Hepatocyte (in vitro differentiated cells): ENCODE measurements at regions not wholly inside any gene's neighbourhood (a gene's known extent, or its start where the extent isn't known, plus 50 kb on each side); places are given as distances from the start of the nearest gene placed in this dataset.

Source experiments
- CTCF ChIP-seq: fragments of 200-600 bp; sonication (generic); IDR thresholded peaks from 2 replicates; pipeline ENCODE4 v1.5.1; 2016; ENCODE audit warnings: antibody characterized with exemption, mild to moderate bottlenecking; ENCODE audit not compliant: poor library complexity
- EZH2 ChIP-seq: fragments of 200-600 bp; sonication (generic); IDR thresholded peaks from 2 replicates; pipeline ENCODE4 v1.6.1; 2016; ENCODE audit warnings: antibody characterized with exemption, mild to moderate bottlenecking, borderline replicate concordance
- EZH2phosphoT487 ChIP-seq: fragments of 200-600 bp; sonication (generic); IDR thresholded peaks from one replicate; pipeline ENCODE4 v1.6.1; 2018; ENCODE audit warnings: antibody characterized with exemption, mild to moderate bottlenecking, low read depth, moderate library complexity; ENCODE audit not compliant: unreplicated experiment, severe bottlenecking

DNA sequence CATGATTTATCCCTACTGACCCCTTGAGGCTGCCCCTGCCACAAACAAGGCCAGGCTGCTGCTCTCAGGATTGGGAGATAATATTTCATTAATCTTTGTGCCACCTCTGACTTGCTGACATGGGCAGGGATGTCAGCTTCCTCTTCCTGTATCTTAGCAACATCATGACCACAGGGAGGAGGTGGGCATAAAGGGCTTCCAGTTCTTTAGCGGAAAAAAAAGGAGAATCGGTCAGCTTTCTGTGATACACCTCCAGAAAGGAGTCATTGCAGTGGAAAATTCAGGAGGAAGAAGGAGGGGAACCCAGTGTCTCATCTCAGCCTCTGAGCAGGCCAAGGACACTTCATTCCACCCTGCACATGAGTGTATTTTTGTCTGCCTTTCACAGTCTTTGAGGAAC is 206.8 kb upstream of the SDK2 start:
- TF ChIP-seq CTCF, result no peak
- no peak for TF ChIP-seq EZH2
- no peak for TF ChIP-seq EZH2phosphoT487
